RWPE1 (cell line): ENCODE measurements at regions not wholly inside any gene's neighbourhood (a gene's known extent, or its start where the extent isn't known, plus 50 kb on each side); places are given as distances from the start of the nearest gene placed in this dataset.

ENCODE experiments used
- CTCF ChIA-PET: fragments of 350-600 bp; sonication (Branson Sonifier 250); formaldehyde crosslinking; extraction: SDS; loops from one replicate; lab custom pipeline; 2021; lab: Yijun Ruan, JAX
- POLR2A ChIA-PET: fragments of 400-600 bp; formaldehyde crosslinking; extraction: SDS; loops from one replicate; lab custom pipeline; 2020; ENCODE audit warnings: antibody characterized with exemption; ENCODE audit not compliant: low non-redundant PET; lab: Yijun Ruan, JAX
- DNase-seq: peaks from one replicate; pipeline ENCODE4 v3.0.0; 2012; ENCODE audit warnings: low spot score
- H3K27ac ChIP-seq: fragments of 450-650 bp; 2 replicates; pipeline ENCODE4 v1.5.1; 2017
- TF ChIP-seq, protein P1 (sequence below): fragments of 450-650 bp; conservative IDR thresholded peaks from 2 replicates; pipeline ENCODE4 v1.5.1; 2017; ENCODE audit warnings: low read depth, mild to moderate bottlenecking

DNA sequence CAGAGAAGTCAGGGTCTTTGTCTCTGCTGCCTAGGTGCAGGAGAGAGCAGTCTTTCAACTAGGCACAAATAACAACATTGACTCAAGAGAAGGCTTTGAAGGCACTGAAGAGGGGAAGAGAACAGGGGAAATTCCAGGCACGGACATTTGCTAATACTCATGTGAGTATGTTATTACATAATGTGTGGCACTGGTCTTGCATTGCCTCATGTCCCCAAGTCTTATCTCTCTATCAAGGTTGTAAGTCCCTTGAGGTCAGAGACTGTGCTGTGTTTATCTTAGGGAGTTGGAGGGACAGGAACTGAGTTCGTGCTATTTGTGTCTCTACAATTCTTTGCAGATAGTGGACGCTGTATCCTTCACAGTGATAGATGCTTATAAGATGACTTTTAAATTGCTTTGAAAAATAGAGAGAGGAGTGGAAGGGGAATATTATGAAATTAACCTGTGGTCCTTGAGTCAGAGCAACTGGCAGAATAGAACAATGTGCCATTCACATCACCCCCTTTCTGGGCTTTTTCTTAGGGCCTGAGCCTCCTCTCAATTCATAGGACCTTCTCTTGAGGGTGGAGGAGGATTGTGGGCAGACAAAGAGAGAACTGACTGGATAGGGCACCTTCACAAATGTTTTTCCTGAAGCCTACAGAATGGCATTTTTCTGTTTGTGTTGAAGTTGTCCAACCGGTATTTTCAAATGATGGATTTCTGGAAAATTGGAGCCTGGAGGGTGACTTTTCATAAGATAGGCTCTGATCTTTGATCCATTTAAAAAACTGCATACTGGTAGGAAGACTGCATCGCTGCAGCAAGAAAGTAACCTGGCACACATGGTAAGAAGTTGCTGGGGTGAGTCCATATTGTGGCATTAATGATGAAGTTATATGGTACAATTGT is 96.6 kb upstream of the CXCR4 start:
- H3K27ac ChIP-seq: no peak overlapping the region
- ChIA-PET CTCF (no interaction called here), POLR2A (no interaction called here)
- DNase-seq: no peak
- TF ChIP-seq, protein P1, sequence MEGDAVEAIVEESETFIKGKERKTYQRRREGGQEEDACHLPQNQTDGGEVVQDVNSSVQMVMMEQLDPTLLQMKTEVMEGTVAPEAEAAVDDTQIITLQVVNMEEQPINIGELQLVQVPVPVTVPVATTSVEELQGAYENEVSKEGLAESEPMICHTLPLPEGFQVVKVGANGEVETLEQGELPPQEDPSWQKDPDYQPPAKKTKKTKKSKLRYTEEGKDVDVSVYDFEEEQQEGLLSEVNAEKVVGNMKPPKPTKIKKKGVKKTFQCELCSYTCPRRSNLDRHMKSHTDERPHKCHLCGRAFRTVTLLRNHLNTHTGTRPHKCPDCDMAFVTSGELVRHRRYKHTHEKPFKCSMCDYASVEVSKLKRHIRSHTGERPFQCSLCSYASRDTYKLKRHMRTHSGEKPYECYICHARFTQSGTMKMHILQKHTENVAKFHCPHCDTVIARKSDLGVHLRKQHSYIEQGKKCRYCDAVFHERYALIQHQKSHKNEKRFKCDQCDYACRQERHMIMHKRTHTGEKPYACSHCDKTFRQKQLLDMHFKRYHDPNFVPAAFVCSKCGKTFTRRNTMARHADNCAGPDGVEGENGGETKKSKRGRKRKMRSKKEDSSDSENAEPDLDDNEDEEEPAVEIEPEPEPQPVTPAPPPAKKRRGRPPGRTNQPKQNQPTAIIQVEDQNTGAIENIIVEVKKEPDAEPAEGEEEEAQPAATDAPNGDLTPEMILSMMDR: no peak

DNA sequence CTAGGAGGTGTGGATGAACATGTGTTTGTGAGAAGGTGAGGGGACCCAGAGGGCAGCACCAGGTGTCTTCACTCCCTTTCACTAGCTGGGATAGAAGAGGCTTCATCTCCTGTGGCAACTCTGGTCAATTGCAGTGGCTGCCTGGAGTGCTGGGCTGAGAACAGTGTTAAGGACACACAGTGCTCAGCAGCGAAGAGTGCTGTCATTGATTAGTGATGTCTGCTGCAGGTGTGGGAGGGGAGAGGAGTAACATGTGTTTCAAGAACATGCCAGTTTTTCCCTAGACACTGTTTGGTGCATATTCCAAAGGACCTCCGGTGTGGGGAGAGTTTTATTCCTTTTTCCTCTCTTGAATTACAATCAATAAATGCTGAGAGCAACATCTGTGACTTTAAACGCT is 95.9 kb upstream of the CXCR4 start:
- CTCF ChIA-PET: no interaction called here
- POLR2A ChIA-PET: no interaction called here
- H3K27ac ChIP-seq: no peak overlapping the region
- TF ChIP-seq, protein P1: no peak
- no peak for DNase-seq

DNA sequence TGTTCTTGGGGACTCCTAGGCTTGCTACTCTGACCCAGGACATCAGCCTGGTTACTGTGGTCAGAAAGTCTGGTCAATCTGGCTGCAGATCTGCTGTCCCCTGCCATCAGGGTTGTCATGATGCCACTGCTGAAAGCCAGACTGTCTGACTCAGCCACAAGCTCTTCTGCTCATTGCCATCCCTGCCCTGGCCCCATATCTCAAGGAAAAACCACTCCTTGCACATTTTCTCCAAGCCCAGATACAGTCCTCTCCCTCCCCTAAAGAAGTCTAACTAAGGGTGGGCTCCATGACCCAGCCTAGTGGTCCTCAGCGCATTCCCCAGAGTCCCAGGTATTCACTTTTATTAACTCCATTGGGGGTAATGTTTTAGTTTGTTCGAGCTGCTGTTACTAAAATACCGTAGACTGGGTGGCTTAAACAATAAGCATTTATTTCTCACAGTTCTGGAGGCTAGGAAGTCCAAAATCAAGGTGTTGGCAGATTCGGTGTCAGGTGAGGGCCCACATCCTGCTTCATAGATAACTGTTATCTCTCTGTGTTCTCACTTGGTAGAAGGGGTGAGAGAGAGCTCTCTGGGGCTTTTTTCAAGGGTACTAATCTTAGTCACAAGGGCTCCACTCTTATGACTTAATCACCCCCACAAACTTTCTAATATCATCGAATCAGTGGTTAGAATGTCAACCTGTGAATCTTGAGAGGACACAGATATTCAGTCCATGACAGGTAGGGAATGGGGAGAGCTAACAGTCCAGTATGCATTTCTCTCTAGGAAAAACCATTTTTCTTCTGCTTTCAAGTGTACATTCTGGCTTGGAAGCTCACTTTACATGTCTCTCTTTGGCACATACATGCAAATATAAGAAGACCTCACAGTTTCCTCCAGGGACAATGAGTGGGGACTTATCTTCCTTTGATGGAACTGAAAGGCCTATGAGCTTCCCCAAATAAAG is 94.8 kb upstream of the CXCR4 start:
- ChIA-PET CTCF (no interaction called here), POLR2A (no interaction called here)
- no peak for DNase-seq
- H3K27ac ChIP-seq: no peak overlapping the region
- TF ChIP-seq, protein P1: no peak

DNA sequence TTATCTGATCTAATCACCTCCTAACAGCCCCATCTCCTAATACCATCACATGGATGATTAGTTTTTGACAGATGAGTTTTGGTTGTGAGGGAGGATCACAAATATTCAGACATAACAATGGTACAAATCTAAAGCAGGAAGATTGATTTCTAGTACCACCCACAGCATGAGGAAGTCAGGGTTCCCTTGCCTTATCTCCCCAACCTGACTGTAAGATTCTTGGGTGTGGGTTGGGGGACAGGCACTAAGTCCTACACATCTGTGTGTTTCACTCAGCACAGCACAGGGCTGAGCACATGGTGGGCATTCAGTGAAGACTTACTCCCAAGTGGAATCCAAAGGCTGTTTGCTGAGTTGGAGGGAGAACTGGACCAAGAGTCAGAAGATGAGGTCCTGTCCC is 93.8 kb upstream of the CXCR4 start:
- CTCF ChIA-PET: no interaction called here
- DNase-seq: no peak
- TF ChIP-seq, protein P1: no peak
- H3K27ac ChIP-seq: no peak overlapping the region
- POLR2A ChIA-PET: interaction anchor here (0.6 kb wide), 1 partner anchor 51 kb away, joined by 7 read pairs; no protein-coding TSS in a partner anchor

DNA sequence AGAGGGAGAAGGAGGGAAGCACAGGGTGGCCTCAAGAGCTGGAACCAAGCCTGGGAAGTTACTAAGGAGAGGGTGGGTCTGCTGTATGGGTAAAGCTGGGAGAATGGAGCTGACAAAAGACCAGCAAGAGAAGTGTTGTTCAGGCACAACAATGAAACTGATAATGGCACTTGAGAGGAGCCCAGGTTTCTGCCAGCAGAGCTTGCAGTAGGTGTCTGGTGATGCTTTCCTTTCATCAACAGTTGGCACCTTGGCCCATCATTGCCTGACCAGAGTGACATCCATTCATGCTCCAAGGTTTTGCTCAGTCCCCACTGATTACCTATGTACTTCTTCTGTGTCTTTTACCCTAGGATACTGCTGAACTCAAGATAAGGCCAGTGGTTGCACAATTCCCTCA is 92.9 kb upstream of the CXCR4 start:
- TF ChIP-seq, protein P1: no peak
- H3K27ac ChIP-seq: no peak overlapping the region
- DNase-seq: no peak
- ChIA-PET POLR2A (no interaction called here), CTCF (no interaction called here)

DNA sequence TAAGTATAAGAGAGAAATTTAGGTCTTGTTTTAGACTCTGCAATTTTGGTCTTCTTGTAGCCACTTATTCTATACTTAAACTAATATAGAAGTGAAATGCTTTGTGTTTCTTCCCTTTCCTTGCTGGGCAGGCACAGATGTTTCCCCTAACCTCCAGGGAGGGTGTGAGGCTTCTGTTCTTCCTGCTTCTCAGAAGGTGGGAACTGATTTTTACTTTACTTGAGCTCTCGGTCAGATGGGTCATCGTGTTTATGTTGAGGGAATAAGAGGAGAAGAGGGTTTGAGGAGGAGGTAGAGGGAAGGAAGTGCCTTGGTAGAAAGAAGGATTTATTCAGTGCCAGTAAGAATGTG is 92.5 kb upstream of the CXCR4 start:
- H3K27ac ChIP-seq: no peak overlapping the region
- TF ChIP-seq, protein P1: no peak
- ChIA-PET CTCF (no interaction called here), POLR2A (interaction anchor here (0.6 kb wide), 1 partner anchor 225 kb away, joined by 3 read pairs; the partner anchor contains the start of gene DARS1)
- DNase-seq: no peak
